Neural cell (in vitro differentiated cells): ENCODE measurements at regions not wholly inside any gene's neighbourhood (a gene's known extent, or its start where the extent isn't known, plus 50 kb on each side); places are given as distances from the start of the nearest gene placed in this dataset.

Experiments
- H2AFZ ChIP-seq: fragments of 200-600, 300-800 bp; sonication (generic), shearing (Covaris generic); 2 replicates; pipeline ENCODE4 v1.6.0; 2014; ENCODE audit warnings: low read depth, mild to moderate bottlenecking, antibody characterized with exemption, low read length, moderate library complexity
- H3F3A ChIP-seq: fragments of 200-600 bp; shearing (Covaris generic); 2 replicates; pipeline ENCODE4 v1.6.1; 2016; ENCODE audit warnings: mild to moderate bottlenecking, moderate library complexity, mixed read lengths, antibody characterized with exemption, low read length; ENCODE audit not compliant: insufficient read depth, poor library complexity, severe bottlenecking
- H3K27ac ChIP-seq: fragments of 200-600, 300-800 bp; sonication (generic), shearing (Covaris generic); 2 replicates; pipeline ENCODE4 v1.5.1; 2014; ENCODE audit warnings: mild to moderate bottlenecking, low read length, moderate library complexity
- H3K27me3 ChIP-seq: fragments of 300-800, 200-600 bp; sonication (generic), shearing (Covaris generic); 2 replicates; pipeline ENCODE4 v1.6.0; 2014; ENCODE audit warnings: mild to moderate bottlenecking, low read depth, low read length, moderate library complexity; ENCODE audit not compliant: insufficient read depth
- H3K36me3 ChIP-seq: fragments of 300-800, 200-600 bp; sonication (generic), shearing (Covaris generic); 2 replicates; pipeline ENCODE4 v1.5.1; 2014; ENCODE audit warnings: mild to moderate bottlenecking, antibody characterized with exemption, low read length, moderate library complexity; ENCODE audit not compliant: insufficient read depth
- H3K4me2 ChIP-seq: fragments of 300-800, 200-600 bp; sonication (generic), shearing (Covaris generic); 2 replicates; pipeline ENCODE4 v1.6.0; 2014; ENCODE audit warnings: mild to moderate bottlenecking, low read length
- H3K4me3 ChIP-seq: fragments of 300-800, 200-600 bp; sonication (generic), shearing (Covaris generic); 2 replicates; pipeline ENCODE4 v1.5.1; 2014; ENCODE audit warnings: mild to moderate bottlenecking, low read length, moderate library complexity
- H3K79me2 ChIP-seq: fragments of 200-600 bp; shearing (Covaris generic); replicated peaks from 2 replicates; pipeline ENCODE4 v1.6.0; 2014; ENCODE audit warnings: mild to moderate bottlenecking, low read length, moderate library complexity; ENCODE audit not compliant: insufficient read depth
- H3K9ac ChIP-seq: fragments of 300-800, 200-600 bp; sonication (generic), shearing (Covaris generic); 2 replicates; pipeline ENCODE4 v1.6.1; 2016; ENCODE audit warnings: mild to moderate bottlenecking, low read length, mixed read lengths
- H3K9me2 ChIP-seq: fragments of 200-600 bp; shearing (Covaris generic); 2 replicates; pipeline ENCODE4 v1.6.1; 2016; ENCODE audit warnings: mild to moderate bottlenecking, low read length, mixed read lengths; ENCODE audit not compliant: insufficient read depth
- H3K9me3 ChIP-seq: fragments of 200-600, 300-800 bp; sonication (generic), shearing (Covaris generic); 2 replicates; pipeline ENCODE4 v1.6.1; 2016; ENCODE audit warnings: mild to moderate bottlenecking, mixed run types, low read length, moderate library complexity, mixed read lengths
- H4K20me1 ChIP-seq: fragments of 200-600 bp; shearing (Covaris generic); 2 replicates; pipeline ENCODE4 v1.6.1; 2016; ENCODE audit warnings: mild to moderate bottlenecking, mixed run types; ENCODE audit not compliant: insufficient read depth
- EP300 ChIP-seq: fragments of 450-650 bp; conservative IDR thresholded peaks from 2 replicates; pipeline ENCODE4 v1.6.1; 2014; ENCODE audit warnings: antibody characterized with exemption, mild to moderate bottlenecking, moderate library complexity; ENCODE audit not compliant: poor library complexity, severe bottlenecking
- EZH2 ChIP-seq: fragments of 200-600, 300-800 bp; shearing (Covaris generic), sonication (generic); IDR thresholded peaks from 2 replicates; pipeline ENCODE4 v1.6.1; 2014; ENCODE audit warnings: antibody characterized with exemption, low read length, borderline replicate concordance, mild to moderate bottlenecking; ENCODE audit not compliant: insufficient read depth, poor library complexity, severe bottlenecking
- MXI1 ChIP-seq: fragments of 450-650 bp; conservative IDR thresholded peaks from 2 replicates; pipeline ENCODE4 v1.6.1; 2014; ENCODE audit warnings: antibody characterized with exemption, mild to moderate bottlenecking; ENCODE audit not compliant: poor library complexity, severe bottlenecking
- POLR2AphosphoS5 ChIP-seq: IDR thresholded peaks from 2 replicates; pipeline ENCODE4 v1.6.1; 2012
- RAD21 ChIP-seq: fragments of 450-650 bp; conservative IDR thresholded peaks from 2 replicates; pipeline ENCODE4 v1.6.1; 2014; ENCODE audit warnings: antibody characterized with exemption, mild to moderate bottlenecking, moderate library complexity
- REST ChIP-seq: IDR thresholded peaks from 2 replicates; pipeline ENCODE4 v1.6.1; 2012; ENCODE audit warnings: borderline replicate concordance
- SMC3 ChIP-seq: fragments of 450-650 bp; conservative IDR thresholded peaks from 2 replicates; pipeline ENCODE4 v1.6.1; 2014; ENCODE audit warnings: antibody characterized with exemption, mild to moderate bottlenecking, moderate library complexity; ENCODE audit not compliant: poor library complexity
- TAF1 ChIP-seq: IDR thresholded peaks from 2 replicates; pipeline ENCODE4 v1.6.1; 2012; ENCODE audit warnings: low read depth
- TF ChIP-seq, protein P1 (sequence below): fragments of 450-650 bp; IDR thresholded peaks from 2 replicates; pipeline ENCODE4 v1.5.1; 2014; ENCODE audit warnings: antibody characterized with exemption, mild to moderate bottlenecking, moderate library complexity; ENCODE audit not compliant: poor library complexity, severe bottlenecking

GRCh38 chr4:186809070-186809469, 85.4 kb upstream of the FAT1 start:
- H3K27me3 ChIP-seq, result no peaks in the 10 kb centered on the region
- H3K9me2 ChIP-seq, result no peaks in the 10 kb centered on the region
- TF ChIP-seq EP300, result no peak
- TF ChIP-seq POLR2AphosphoS5, result no peak
- TF ChIP-seq EZH2, result no peak
- TF ChIP-seq, protein P1, sequence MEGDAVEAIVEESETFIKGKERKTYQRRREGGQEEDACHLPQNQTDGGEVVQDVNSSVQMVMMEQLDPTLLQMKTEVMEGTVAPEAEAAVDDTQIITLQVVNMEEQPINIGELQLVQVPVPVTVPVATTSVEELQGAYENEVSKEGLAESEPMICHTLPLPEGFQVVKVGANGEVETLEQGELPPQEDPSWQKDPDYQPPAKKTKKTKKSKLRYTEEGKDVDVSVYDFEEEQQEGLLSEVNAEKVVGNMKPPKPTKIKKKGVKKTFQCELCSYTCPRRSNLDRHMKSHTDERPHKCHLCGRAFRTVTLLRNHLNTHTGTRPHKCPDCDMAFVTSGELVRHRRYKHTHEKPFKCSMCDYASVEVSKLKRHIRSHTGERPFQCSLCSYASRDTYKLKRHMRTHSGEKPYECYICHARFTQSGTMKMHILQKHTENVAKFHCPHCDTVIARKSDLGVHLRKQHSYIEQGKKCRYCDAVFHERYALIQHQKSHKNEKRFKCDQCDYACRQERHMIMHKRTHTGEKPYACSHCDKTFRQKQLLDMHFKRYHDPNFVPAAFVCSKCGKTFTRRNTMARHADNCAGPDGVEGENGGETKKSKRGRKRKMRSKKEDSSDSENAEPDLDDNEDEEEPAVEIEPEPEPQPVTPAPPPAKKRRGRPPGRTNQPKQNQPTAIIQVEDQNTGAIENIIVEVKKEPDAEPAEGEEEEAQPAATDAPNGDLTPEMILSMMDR, result no peak
- no peak for TF ChIP-seq TAF1
- no peak for TF ChIP-seq REST
- no peak for TF ChIP-seq RAD21
- no peak for TF ChIP-seq MXI1
- TF ChIP-seq SMC3, result no peak
- H3K9me3 ChIP-seq, result peaks cover 4% of the 10 kb centered on the region
- H3F3A ChIP-seq, result no peaks in the 10 kb centered on the region
- no peaks in the 10 kb centered on the region for H3K79me2 ChIP-seq
- H3K36me3 ChIP-seq, result no peaks in the 10 kb centered on the region
- no peak overlapping the region for H3K27ac ChIP-seq
- H3K9ac ChIP-seq, result no peak overlapping the region
- H3K4me3 ChIP-seq, result no peak overlapping the region
- no peaks in the 10 kb centered on the region for H4K20me1 ChIP-seq
- H2AFZ ChIP-seq, result no peak overlapping the region
- H3K4me2 ChIP-seq, result no peak overlapping the region

- no peaks in the 10 kb centered on the region for H4K20me1 ChIP-seq
- H3K36me3 ChIP-seq, result no peaks in the 10 kb centered on the region
- no peaks in the 10 kb centered on the region for H3F3A ChIP-seq
- H3K9ac ChIP-seq, result no peak overlapping the region
- TF ChIP-seq POLR2AphosphoS5, result no peak
- no peak for TF ChIP-seq EZH2
- no peak for TF ChIP-seq REST
- TF ChIP-seq TAF1, result no peak
- TF ChIP-seq SMC3, result no peak
- no peak for TF ChIP-seq EP300
- no peak for TF ChIP-seq MXI1
- H2AFZ ChIP-seq, result no peak overlapping the region
- no peak overlapping the region for H3K4me3 ChIP-seq
- no peaks in the 10 kb centered on the region for H3K27me3 ChIP-seq
- H3K79me2 ChIP-seq, result no peaks in the 10 kb centered on the region
- no peak overlapping the region for H3K27ac ChIP-seq
- H3K9me3 ChIP-seq, result peaks cover 4% of the 10 kb centered on the region
- no peaks in the 10 kb centered on the region for H3K9me2 ChIP-seq
- H3K4me2 ChIP-seq, result no peak overlapping the region
Observed at GRCh38 chr4:186810613-186811150, 87.0 kb upstream of the FAT1 start.
